Neural progenitor cell (in vitro differentiated cells): ENCODE measurements at regions not wholly inside any gene's neighbourhood (a gene's known extent, or its start where the extent isn't known, plus 50 kb on each side); places are given as distances from the start of the nearest gene placed in this dataset.
A peak's percentile ranks its signal among the peaks of the same experiment; 100 is the strongest.

Experiments used
- DNase-seq: peaks from one replicate; pipeline ENCODE4 v3.0.0-alpha.2; 2016; ENCODE audit warnings: low spot score
- H2AFZ ChIP-seq: fragments of 200-600 bp; sonication (generic); replicated peaks from 2 replicates; pipeline ENCODE4 v1.6.1; 2016; ENCODE audit warnings: antibody characterized with exemption
- H3F3A ChIP-seq: fragments of 200-600 bp; sonication (generic); 2 replicates; pipeline ENCODE4 v1.6.1; 2016; ENCODE audit warnings: antibody characterized with exemption, low read depth
- H3K27ac ChIP-seq: fragments of 200-600 bp; sonication (generic); 2 replicates; pipeline ENCODE4 v1.5.1; 2016; ENCODE audit warnings: mild to moderate bottlenecking
- H3K27me3 ChIP-seq: fragments of 200-600 bp; sonication (generic); 2 replicates; pipeline ENCODE4 v1.6.1; 2016; ENCODE audit warnings: mild to moderate bottlenecking, moderate library complexity
- H3K36me3 ChIP-seq: fragments of 200-600 bp; sonication (generic); 2 replicates; pipeline ENCODE4 v1.5.1; 2016
- H3K4me1 ChIP-seq: fragments of 200-600 bp; sonication (generic); 2 replicates; pipeline ENCODE4 v1.6.1; 2016; ENCODE audit warnings: mixed run types
- H3K4me2 ChIP-seq: fragments of 200-600 bp; sonication (generic); 2 replicates; pipeline ENCODE4 v1.6.1; 2016
- H3K4me3 ChIP-seq: fragments of 200-600 bp; sonication (generic); 2 replicates; pipeline ENCODE4 v1.5.1; 2016
- H3K79me2 ChIP-seq: fragments of 200-600 bp; sonication (generic); 2 replicates; pipeline ENCODE4 v1.6.1; 2016; ENCODE audit warnings: low read depth
- H3K9ac ChIP-seq: fragments of 200-600 bp; sonication (generic); 2 replicates; pipeline ENCODE4 v1.6.1; 2016
- H3K9me3 ChIP-seq: fragments of 200-600 bp; sonication (generic); 2 replicates; pipeline ENCODE4 v1.5.1; 2016; ENCODE audit warnings: low read depth
- H4K20me1 ChIP-seq: fragments of 200-600 bp; sonication (generic); 2 replicates; pipeline ENCODE4 v1.6.1; 2016; ENCODE audit warnings: low read depth
- H3K27ac Mint-ChIP-seq: 3 replicates; pipeline ENCODE4 v1.8.0; 2021; ENCODE audit warnings: mixed read lengths
- H3K27me3 Mint-ChIP-seq: 2 replicates; pipeline ENCODE4 v1.8.0; 2022; ENCODE audit warnings: low read depth, mild to moderate bottlenecking, inconsistent platforms, moderate library complexity, mixed read lengths; ENCODE audit not compliant: insufficient read depth
- H3K36me3 Mint-ChIP-seq: 3 replicates; pipeline ENCODE4 v1.8.0; 2021; ENCODE audit warnings: mixed read lengths
- H3K4me1 Mint-ChIP-seq: 3 replicates; pipeline ENCODE4 v1.8.0; 2021; ENCODE audit warnings: mixed read lengths
- H3K4me3 Mint-ChIP-seq: 3 replicates; pipeline ENCODE4 v1.8.0; 2021; ENCODE audit warnings: mild to moderate bottlenecking, moderate library complexity, mixed read lengths
- H3K9me3 Mint-ChIP-seq: 3 replicates; pipeline ENCODE4 v1.8.0; 2020; ENCODE audit warnings: mixed read lengths
- EZH2 ChIP-seq: fragments of 200-600 bp; sonication (generic); IDR thresholded peaks from 2 replicates; pipeline ENCODE4 v1.6.1; 2017; ENCODE audit warnings: antibody characterized with exemption, mild to moderate bottlenecking, moderate library complexity
- EZH2phosphoT487 ChIP-seq: fragments of 200-600 bp; sonication (generic); IDR thresholded peaks from 2 replicates; pipeline ENCODE4 v1.6.1; 2017; ENCODE audit warnings: antibody characterized with exemption
- TF ChIP-seq, protein P1 (sequence below): fragments of 200-600 bp; sonication (generic); IDR thresholded peaks from 2 replicates; pipeline ENCODE4 v1.5.1; 2017; ENCODE audit warnings: antibody characterized with exemption, mild to moderate bottlenecking

GRCh38 chr3:168489301-168489700 lies 393.6 kb upstream of the GOLIM4 start:
- Mint-ChIP-seq H3K27me3 (no peaks in the 10 kb centered on the region), H3K4me1 (peaks cover 14% of the 10 kb centered on the region)
- H3K4me3 ChIP-seq: no peak overlapping the region

GRCh38 chr3:168485936-168486335 lies 390.2 kb upstream of the GOLIM4 start:
- Histone ChIP-seq H3K36me3 (no peaks in the 10 kb centered on the region), H3K4me2 (no peak overlapping the region), H2AFZ (no peak overlapping the region), H3K9ac (no peak overlapping the region), H3K79me2 (no peaks in the 10 kb centered on the region), H3K27ac (no peak overlapping the region), H3F3A (no peaks in the 10 kb centered on the region), H3K4me3 (no peak overlapping the region), H3K9me3 (no peaks in the 10 kb centered on the region), H3K4me1 (no peaks in the 10 kb centered on the region), H4K20me1 (no peaks in the 10 kb centered on the region), H3K27me3 (no peaks in the 10 kb centered on the region)
- TF ChIP-seq EZH2phosphoT487: no peak
- no peaks in the 10 kb centered on the region for H3K9me3 Mint-ChIP-seq
- H3K27me3 Mint-ChIP-seq: no peaks in the 10 kb centered on the region
- H3K27ac Mint-ChIP-seq: no peak overlapping the region
- no peak for DNase-seq
- peaks cover 14% of the 10 kb centered on the region for H3K4me1 Mint-ChIP-seq
- H3K4me3 Mint-ChIP-seq: no peak overlapping the region
- H3K36me3 Mint-ChIP-seq: no peaks in the 10 kb centered on the region

More at GRCh38 chr3:168489301-168489700, 393.6 kb upstream of the GOLIM4 start:
- Histone ChIP-seq H3F3A (no peaks in the 10 kb centered on the region), H3K27ac (no peak overlapping the region), H3K9me3 (no peaks in the 10 kb centered on the region), H2AFZ (no peak overlapping the region), H3K4me2 (no peak overlapping the region), H3K27me3 (no peaks in the 10 kb centered on the region), H3K9ac (no peak overlapping the region), H4K20me1 (no peaks in the 10 kb centered on the region), H3K79me2 (no peaks in the 10 kb centered on the region), H3K36me3 (no peaks in the 10 kb centered on the region), H3K4me1 (no peaks in the 10 kb centered on the region)
- no peaks in the 10 kb centered on the region for H3K9me3 Mint-ChIP-seq
- no peak for DNase-seq
- H3K4me3 Mint-ChIP-seq: no peak overlapping the region
- no peaks in the 10 kb centered on the region for H3K36me3 Mint-ChIP-seq
- no peak for TF ChIP-seq EZH2
- H3K27ac Mint-ChIP-seq: no peak overlapping the region

DNA sequence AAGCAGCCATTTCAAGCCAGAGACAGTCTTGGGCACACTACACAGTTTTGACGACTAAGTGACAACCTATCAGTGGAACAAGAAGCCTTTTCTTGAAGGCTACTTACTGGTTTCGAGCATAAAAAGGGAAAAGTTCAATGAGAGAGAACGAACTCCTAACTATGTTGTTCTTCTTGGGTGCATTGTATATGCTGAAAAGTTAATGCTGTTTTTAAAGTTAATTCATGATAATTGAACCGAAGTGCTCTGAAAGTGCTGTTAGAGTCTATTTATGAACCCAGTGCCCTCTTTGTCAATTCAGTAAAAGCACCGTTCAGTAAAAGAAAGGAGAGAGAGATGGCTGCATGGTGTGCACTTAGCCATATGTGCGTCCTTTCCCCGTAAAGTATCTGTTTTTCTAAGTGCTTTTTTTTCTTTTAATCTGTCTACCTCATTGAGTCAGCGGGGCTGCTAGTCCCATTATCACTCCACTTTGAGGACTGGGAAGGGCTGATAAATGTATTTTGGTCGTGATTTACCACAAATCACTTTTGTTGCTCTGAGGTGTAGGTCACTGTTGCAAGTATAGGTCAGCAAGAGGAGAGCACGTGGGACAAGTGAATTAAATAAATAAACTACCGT lies 380.7 kb upstream of the GOLIM4 start:
- Histone ChIP-seq H3K4me2 (no peak overlapping the region), H3K36me3 (no peaks in the 10 kb centered on the region), H3K27ac (no peak overlapping the region), H2AFZ (no peak overlapping the region), H3K4me3 (no peak overlapping the region), H3K4me1 (peaks cover 16% of the 10 kb centered on the region), H3K9ac (no peak overlapping the region), H3F3A (no peaks in the 10 kb centered on the region), H3K27me3 (no peaks in the 10 kb centered on the region), H3K9me3 (no peaks in the 10 kb centered on the region), H4K20me1 (no peaks in the 10 kb centered on the region), H3K79me2 (no peaks in the 10 kb centered on the region)
- no peak for DNase-seq
- TF ChIP-seq EZH2phosphoT487: no peak
- TF ChIP-seq EZH2: no peak
- TF ChIP-seq, protein P1, sequence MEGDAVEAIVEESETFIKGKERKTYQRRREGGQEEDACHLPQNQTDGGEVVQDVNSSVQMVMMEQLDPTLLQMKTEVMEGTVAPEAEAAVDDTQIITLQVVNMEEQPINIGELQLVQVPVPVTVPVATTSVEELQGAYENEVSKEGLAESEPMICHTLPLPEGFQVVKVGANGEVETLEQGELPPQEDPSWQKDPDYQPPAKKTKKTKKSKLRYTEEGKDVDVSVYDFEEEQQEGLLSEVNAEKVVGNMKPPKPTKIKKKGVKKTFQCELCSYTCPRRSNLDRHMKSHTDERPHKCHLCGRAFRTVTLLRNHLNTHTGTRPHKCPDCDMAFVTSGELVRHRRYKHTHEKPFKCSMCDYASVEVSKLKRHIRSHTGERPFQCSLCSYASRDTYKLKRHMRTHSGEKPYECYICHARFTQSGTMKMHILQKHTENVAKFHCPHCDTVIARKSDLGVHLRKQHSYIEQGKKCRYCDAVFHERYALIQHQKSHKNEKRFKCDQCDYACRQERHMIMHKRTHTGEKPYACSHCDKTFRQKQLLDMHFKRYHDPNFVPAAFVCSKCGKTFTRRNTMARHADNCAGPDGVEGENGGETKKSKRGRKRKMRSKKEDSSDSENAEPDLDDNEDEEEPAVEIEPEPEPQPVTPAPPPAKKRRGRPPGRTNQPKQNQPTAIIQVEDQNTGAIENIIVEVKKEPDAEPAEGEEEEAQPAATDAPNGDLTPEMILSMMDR: no peak
- H3K9me3 Mint-ChIP-seq: peaks cover 2% of the 10 kb centered on the region
- H3K4me1 Mint-ChIP-seq: peaks cover 36% of the 10 kb centered on the region
- peak overlapping the region; percentile 16 for H3K4me3 Mint-ChIP-seq
- peaks cover 2% of the 10 kb centered on the region for H3K36me3 Mint-ChIP-seq
- peak overlapping the region; percentile 85 for H3K27ac Mint-ChIP-seq
- H3K27me3 Mint-ChIP-seq: peaks cover 2% of the 10 kb centered on the region

GRCh38 chr3:168475704-168476103 lies 380.0 kb upstream of the GOLIM4 start:
- no peak overlapping the region for H3K27ac ChIP-seq
- no peak overlapping the region for H2AFZ ChIP-seq
- Mint-ChIP-seq H3K4me1 (peaks cover 38% of the 10 kb centered on the region), H3K4me3 (no peak overlapping the region), H3K9me3 (peaks cover 2% of the 10 kb centered on the region), H3K36me3 (peaks cover 2% of the 10 kb centered on the region), H3K27me3 (peaks cover 2% of the 10 kb centered on the region), H3K27ac (no peak overlapping the region)
- no peaks in the 10 kb centered on the region for H3F3A ChIP-seq
- H3K9ac ChIP-seq: no peak overlapping the region
- H3K36me3 ChIP-seq: no peaks in the 10 kb centered on the region
- H3K4me3 ChIP-seq: no peak overlapping the region
- H3K4me2 ChIP-seq: no peak overlapping the region
- H4K20me1 ChIP-seq: no peaks in the 10 kb centered on the region
- H3K79me2 ChIP-seq: no peaks in the 10 kb centered on the region
- DNase-seq: no peak
- TF ChIP-seq EZH2phosphoT487 (no peak), EZH2 (no peak)
- TF ChIP-seq, protein P1: no peak
- H3K27me3 ChIP-seq: no peaks in the 10 kb centered on the region
- H3K4me1 ChIP-seq: peaks cover 16% of the 10 kb centered on the region
- H3K9me3 ChIP-seq: no peaks in the 10 kb centered on the region
